ENCODE measurements at regions not wholly inside any gene's neighbourhood (a gene's known extent, or its start where the extent isn't known, plus 50 kb on each side); places are given as distances from the start of the nearest gene placed in this dataset.

GRCh38 chr2:16311521-16312440 is 353.9 kb downstream of the CYRIA start:
- TF ChIP-seq POLR2A (IDR thresholded peaks at IDR 0.05) = no peak
- no peak for TF ChIP-seq CTCF (IDR thresholded peaks at IDR 0.05)
